HG03060 (cell line): ENCODE measurements at regions not wholly inside any gene's neighbourhood (a gene's known extent, or its start where the extent isn't known, plus 50 kb on each side); places are given as distances from the start of the nearest gene placed in this dataset.
"Not testable (repeated sequence)": the region's sequence is repeated elsewhere in the genome, so short reads cannot be mapped to it uniquely, and the experiment has no call there.

ENCODE experiments used
- ATAC-seq: cut with Tn5 transposase; IDR thresholded peaks from one replicate; pipeline ENCODE4 v1.9.1; 2021; ENCODE audit warnings: low read depth, moderate number of reproducible peaks; ENCODE audit not compliant: unreplicated experiment

DNA sequence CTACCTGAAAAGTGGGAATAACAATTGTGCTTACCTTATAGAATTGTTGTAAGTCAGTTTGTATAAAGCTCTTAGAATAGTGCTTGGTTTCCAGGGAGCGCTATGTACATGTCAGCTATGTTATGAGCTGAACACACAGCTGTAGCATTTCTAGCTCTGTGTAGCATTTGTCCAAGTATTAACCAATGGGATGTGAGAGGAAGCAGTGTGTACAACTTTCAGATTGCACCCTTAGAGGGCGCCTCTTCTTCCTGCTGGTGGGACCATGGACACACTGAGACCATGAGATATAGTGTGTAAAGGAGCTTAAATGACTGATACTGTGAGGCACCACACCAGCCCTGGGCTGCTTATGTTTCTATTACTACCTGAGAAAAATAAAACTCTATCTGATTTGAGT lies 380.2 kb downstream of the LNPK start:
- ATAC-seq = no peak

DNA sequence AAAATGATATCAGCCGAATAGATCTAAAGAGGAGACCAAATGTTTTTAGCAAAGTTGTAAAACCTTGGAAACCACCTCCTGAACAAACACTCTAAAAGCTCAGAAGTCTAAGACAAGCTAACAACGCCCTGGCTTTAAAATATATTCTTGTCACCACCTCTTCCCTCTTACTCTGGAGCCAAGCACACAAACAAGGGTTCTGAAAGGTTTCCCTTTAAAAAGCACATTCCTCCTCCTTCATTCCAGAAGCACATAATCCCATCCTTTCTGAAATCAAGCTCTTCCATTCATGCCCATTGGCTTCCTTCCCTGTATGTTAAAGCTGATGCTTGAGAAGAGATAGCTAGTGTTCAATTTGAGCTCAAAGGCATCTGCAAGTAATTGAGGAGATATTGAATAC lies 382.0 kb downstream of the LNPK start:
- ATAC-seq = no peak

DNA sequence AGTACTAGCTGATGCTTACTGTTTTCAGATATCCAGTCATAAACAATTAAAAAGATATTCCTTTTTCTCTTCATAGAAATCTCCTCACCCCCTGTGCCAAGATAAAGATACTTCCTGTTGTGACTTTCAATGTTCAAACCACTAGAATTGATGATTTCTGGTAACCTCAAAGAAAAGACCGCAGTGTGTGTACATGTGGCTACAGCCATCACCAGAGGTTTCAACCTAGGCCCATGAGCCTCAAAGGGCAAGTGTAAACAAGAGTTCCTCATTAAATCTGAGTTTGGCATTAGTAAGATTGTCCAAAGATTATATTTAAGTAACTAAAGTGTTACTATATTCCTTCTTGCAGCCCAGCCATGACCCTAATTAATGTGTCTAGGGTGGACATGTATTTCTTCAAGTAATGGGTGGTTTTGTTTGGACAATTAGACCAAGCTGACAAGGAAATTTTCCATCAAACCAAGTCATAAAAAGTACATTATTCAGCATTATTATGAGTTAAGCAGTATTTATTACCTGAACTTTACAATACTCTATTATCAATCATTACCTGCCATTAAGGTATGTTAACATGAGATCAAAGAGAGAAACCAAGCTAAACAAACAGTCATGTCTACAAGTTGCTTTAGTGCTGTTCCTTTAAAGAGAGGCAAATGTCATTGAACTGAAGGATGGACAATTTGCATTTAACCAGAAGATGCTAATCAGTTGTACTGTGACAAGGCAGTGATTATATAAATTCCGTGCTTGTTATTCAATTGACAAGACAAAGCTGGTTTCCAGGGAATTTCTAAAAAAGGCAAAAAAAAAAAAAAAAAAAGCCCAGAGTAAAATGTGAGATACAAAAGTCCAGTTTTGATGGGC lies 382.7 kb downstream of the LNPK start:
- no peak for ATAC-seq

DNA sequence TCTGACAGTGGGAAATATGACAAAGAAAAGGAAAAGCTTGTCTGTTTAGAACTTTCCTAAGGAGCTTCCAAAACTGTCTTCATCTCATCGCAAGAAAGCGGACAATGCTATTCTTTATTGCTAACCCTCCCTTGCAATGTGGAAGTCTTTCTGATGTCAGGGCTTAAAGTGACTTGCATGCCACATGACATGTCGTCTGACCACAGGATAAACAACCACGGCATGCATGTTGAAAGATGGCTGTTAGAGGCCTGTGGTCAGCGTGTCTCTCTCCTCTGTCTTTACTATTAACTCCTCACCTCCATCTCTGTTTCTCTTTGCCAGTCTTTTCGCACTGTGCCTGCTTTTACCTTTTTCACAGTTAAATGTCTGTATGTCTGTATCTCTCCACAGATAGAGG lies 389.8 kb downstream of the LNPK start:
- no peak for ATAC-seq

DNA sequence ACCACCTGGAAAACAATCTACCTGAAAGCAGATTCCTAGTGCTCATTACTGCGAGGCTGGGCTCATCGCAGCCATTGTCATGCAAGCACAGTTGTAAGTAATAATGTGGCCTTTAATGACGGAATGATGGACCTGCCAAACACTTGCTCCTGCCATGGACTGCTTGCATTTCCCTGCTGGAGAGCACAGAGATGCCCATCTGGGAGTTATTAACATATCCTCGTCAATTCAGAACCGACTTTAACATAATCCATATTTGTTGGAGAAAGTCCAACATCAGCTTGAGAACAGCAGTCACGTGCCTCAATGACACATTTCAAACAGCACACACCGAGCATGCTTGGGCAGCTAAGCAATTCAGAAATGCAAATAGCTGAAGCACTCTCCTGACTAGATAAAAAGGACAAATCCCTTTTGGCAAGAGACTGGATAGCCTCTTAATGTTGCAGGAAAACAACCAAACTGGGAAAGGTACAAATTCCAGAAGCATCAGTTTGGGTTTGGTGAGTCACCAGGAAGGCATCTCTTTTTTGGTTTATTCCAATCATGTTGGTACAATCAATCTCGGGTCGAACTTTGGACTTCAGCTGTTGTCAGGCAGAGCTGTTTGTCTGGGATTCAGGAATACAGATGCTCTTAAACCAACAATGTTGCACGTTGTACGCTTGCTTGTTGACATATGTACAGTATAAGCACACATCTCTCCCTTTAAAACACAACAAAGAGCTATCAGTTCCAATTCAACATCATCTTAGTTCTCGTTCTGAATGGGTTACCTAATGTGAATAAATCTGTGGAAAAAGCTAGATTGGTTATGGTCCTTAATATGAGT lies 395.8 kb downstream of the LNPK start:
- no peak for ATAC-seq

DNA sequence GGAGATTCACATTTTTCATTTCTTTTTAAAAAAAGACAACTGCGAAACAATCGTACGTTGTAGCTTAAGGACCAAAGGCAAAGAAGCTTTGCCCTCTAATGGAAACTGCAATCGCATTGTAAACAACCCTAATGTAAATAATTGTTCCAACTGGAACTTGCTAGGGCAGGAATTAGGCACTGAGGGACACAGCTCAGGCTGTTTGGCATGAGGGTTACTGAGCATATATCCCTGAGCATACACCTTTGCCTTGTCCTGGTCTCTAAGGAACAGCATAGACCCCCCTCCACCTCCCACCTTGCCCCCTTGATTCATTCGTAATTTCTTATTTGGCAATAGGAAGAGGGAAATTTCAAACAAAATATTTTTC lies 396.4 kb downstream of the LNPK start:
- ATAC-seq = no peak

DNA sequence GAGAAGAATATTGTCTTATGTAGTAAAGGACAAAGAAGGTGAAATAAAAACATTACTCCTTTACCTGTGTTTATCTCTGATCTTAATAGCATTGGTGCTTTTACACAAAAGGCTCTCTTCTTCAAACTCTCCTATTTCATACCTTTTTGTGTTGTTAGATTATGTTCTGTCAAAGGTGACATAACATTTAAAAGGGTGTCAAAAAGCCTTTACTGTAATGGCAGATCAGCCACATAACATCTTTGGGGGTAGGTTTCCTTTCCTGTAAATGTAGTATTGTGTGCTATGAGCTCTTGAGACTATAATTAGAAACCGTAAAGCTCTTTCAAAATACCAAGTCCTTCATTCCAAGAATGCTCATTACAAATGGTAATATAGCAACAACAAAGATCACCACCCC lies 400.1 kb downstream of the LNPK start:
- no peak for ATAC-seq

DNA sequence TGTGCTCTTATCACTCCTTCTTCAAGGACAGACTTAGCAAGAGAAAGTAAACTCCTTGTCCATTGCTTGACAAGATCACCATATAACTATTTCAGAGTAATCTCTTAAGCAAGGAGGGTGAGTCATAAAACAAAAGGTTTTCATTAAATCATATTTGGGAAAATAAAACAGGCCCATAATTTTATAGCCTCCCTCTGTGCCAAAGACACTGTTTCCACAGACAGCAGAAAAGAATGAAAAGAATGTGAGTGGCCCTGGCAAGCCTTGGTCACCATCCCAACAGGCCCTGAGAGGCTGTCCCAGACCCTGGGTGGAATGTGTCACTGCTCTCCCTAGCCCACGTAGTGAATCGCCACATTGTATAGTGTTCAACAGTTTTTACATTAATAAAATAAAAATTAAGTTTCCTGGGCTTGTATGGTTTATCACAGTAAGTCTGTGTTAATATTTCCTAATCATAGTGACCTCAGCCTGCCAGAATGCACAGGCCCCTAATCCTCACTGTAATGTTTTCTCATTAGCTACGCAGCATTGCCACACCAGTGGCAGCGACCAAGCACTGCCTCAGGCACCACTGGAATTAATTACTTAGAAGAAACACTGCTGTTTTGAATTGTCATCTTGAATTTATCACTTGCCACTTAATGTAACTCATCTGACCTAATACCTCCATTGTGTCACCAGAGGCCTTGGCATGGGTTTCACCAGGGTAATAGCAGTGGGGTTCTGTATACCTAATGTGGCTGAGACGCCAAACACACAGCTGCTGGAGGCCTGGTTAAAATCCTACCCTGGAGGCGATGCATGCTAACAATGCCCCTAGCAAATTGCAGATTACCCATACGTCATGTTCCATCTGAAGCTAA lies 401.9 kb downstream of the LNPK start:
- ATAC-seq = no peak

DNA sequence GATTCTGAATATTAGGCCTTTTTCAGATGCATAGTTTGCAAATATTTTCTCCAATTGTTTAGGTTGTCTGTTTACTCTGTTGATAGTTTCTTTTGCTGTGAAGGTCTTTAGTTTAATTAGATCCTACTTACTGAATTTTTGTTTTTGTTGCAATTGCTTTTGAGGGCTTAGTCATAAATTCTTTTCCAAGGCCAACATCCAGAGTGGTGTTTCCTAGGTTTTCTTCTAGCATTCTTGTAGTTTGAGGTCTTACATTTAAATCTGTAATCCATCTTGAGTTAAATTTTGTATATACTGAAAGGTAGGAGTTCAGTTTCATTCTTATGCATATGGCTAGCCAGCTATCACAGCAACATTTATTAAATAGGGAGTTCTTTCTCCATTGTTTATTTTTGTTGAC lies 404.8 kb downstream of the LNPK start:
- ATAC-seq = no peak

DNA sequence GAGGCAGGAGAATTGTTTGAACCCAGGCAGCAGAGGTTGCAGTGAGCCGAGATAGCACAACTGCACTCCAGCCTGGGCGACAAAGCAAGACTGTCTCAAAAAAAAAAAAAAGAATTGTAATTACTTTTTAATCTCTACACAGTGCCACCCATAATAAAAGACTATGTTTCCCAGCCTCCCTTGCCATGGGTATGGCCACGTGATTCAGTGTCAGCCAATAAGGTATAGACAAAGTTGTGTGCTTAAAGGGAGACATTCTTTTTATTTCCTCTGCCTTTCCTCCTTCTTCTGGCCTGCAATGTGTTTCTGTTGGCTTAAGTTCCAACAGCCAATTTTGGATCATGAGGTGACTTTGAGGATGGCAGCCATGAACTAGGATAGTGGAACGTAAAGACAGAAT lies 406.9 kb downstream of the LNPK start:
- no peak for ATAC-seq

DNA sequence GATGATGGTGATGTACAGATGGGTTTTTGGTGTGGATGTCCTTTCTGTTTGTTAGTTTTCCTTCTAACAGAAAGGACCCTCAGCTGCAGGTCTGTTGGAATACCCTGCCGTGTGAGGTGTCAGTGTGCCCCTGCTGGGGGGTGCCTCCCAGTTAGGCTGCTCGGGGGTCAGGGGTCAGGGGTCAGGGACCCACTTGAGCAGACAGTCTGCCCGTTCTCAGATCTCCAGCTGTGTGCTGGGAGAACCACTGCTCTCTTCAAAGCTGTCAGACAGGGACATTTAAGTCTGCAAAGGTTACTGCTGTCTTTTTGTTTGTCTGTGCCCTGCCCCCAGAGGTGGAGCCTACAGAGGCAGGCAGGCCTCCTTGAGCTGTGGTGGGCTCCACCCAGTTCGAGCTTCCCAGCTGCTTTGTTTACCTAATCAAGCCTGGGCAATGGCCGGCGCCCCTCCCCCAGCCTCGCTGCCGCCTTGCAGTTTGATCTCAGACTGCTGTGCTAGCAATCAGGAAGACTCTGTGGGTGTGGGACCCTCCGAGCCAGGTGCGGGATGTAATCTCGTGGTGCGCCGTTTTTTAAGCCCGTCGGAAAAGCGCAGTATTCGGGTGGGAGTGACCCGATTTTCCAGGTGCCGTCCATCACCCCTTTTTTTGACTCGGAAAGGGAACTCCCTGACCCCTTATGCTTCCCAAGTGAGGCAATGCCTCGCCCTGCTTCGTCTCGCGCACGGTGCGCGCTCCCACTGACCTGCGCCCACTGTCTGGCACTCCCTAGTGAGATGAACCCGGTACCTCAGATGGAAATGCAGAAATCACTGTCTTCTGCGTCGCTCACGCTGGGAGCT lies 408.2 kb downstream of the LNPK start:
- ATAC-seq = not testable (repeated sequence)

DNA sequence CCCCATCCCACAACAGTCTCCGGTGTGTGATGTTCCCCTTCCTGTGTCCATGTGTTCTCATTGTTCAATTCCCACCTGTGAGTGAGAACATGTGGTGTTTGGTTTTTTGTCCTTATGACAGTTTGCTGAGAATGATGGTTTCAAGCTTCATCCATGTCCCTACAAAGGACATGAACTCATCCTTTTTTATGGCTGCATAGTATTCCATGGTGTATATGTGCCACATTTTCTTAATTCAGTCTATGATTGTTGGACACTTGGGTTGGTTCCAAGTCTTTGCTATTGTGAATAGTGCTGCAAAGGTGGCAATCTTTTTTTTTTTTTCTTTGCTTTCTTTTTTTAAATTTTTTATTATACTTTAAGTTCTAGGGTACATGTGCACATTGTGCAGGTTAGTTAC lies 406.7 kb upstream of the ATP5MC3 start:
- not testable (repeated sequence) for ATAC-seq

DNA sequence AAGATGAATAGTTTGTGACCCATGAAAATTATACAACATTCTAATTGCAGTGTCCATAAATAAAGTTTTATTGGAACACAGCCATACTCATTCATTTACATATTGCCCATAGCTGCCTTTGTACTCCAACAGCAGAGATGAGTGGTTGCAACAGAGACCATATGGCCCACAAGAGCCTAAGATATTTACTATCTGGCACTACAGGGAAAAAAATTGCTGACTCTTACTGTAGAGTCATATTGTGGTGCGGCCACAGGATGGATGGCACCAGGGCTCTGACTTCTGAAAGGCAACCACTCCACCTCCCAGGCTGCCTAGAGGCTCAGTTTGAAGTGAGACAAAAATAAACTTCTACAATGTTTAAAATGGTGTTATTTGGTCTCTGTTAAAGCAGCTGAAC lies 404.0 kb upstream of the ATP5MC3 start:
- ATAC-seq = no peak

DNA sequence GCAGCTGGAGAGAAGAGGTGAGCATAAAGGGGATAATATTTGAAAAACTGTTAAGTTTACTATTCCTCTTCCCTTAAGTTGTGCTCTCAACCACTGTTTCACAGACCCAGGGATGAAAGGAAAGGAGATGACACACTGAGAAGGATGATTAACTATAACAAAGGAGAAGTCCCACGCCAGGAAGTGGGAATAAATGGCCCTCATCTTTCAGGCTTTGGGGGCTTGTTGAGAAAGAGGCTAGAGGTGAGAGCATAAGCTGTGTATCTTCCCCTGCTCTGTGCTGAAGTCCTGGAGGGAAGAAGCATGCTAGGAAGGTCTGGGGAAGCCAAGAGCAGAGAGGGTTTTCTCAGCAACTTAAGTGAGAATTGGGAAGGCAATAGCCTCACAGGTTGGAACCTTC lies 399.1 kb upstream of the ATP5MC3 start:
- no peak for ATAC-seq

DNA sequence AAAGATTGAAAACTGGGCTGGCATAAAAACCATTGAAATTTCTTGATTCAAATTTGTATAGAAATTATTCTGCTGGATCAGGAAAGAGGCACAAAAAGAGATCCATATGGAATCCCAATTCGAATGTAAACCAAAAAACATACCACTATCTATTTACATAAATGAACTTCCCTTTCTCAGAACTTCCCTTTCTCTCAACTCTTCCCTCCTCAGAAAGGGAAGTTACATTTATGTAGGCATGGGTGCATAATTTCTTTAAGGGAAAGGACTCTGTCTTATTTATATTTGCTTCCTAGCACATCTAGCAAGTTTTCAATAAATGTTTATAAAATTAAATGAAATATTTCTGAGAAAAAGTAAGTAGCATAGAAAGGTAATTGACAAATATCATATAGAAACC lies 398.1 kb upstream of the ATP5MC3 start:
- no peak for ATAC-seq

DNA sequence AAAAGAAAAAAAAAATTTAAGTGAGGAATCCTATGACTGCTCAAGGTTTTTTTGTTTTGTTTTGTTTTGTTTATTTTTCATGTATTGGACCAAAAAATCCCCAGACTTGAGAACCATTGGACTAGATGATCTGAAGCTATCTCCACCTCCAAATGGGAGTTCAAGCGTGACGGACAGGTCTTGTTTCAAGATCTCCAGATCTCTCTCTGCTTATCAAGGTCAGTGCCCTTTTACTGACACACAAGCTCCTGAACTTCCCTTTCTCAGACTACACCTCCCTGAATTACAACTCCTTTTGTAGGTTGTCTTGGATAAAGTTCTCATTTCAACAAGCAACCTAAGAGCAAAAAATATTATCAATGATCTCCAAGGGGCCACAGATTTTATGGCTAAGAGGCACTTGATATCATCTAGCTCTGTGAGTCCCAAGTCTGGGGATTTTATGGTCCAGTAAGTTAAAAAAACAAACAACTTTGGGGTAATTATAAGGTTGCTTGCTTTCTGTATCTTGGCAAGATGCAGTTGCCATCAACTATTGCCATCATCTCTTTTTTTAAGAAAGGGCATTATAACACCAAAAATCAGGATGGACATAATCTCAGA lies 396.0 kb upstream of the ATP5MC3 start:
- ATAC-seq = no peak

DNA sequence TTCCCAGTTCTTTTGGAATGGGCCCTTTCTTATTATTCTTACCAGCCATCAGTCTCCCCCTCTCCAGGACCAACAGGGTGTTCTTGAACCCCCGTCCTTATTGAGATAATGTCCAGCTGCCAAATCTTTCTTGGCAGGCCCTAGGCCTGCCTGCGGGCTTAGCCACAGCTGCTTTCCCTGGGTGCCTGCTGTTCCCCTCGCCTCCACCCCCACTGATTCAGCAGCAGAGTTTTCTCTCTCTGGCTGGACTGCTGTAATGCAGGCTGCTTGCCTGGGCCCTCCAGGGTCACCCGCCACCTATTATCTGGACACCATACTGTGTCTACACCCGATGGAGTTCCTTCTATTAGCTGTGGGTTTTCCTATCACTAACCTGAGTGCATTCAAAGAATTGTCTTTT lies 395.4 kb upstream of the ATP5MC3 start:
- no peak for ATAC-seq

DNA sequence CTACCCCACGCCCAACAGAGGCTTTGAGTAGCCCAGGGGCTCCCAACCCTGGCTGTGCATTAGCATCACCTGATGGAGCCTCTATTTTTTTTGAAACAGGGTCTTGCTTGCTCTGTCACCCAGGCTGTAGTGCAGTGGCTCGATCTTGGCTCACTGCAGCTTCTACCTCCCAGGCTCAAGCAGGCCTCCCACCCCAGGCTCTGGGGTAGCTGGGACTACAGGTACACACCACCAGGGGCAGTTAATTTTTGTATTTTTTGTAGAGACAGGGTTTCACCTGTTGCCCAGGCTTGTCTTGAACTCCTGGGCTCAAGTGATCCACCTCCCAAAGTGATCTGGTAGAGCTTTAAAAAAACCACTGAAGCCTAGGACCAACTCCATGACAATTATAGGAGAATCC lies 394.8 kb upstream of the ATP5MC3 start:
- no peak for ATAC-seq

DNA sequence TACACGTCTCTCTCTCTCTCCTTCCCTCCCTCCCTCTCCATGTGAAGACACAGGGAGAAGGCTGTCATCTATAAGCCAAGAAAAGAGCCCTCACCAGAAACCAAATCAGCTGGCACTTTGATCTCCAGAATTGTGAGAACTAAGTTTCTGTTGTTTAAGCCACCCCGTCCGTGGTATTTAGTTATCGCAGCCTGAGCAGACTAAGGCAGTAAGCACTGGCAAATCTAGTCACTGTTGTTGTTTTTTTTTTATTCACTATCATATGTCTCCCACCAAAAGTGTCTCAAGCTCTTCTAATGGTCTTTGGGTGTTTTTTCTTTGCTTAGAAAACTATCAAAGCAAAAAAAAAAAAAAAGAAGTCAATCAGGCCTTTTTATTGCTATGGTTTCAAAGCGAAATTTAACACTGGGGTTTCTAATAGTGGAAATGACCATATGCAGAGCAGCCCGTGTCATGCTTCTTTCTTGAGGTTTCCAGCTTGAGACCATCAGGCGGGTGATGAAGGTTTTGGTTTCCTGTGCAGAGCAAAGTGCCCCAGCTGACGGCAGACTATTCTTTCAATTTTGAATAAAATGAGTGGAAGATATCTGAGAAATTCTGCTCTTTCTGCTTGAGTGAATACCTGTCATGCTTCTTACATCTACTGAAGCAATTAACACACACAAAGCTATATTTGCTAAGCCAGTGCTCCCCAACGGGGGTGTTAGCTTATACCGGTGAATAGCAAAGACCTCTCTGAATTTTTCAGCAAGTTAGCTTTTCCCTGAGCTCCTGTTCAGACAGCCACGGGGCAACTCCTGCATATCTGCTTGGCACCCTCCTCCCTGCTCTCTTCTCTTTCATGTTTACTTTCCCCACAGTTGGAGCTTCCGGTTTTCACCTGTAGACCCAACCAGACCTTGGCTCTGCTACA lies 394.1 kb upstream of the ATP5MC3 start:
- ATAC-seq = peak; percentile 92
